Right lobe of liver (tissue), 6 donors: ENCODE measurements at regions not wholly inside any gene's neighbourhood (a gene's known extent, or its start where the extent isn't known, plus 50 kb on each side); places are given as distances from the start of the nearest gene placed in this dataset.

Source experiments
- ATAC-seq, 4 donors: fragments of 200-7000 bp; cut with Tn5 transposase; one replicate each; pipeline ENCODE4 v1.9.1; 2020; ENCODE audit warnings: mild to moderate bottlenecking in 4 of 4, moderate library complexity in 4 of 4
- DNase-seq, 3 donors: peaks; one replicate each; pipeline ENCODE4 v3.0.0-alpha.2; 2020
- H3K27ac ChIP-seq, 3 donors: fragments of 200-600 bp; one replicate each; pipeline ENCODE4 v1.8.0; 2022
- H3K27me3 ChIP-seq, 2 donors: fragments of 200-600 bp; one replicate each; pipeline ENCODE4 v1.8.0; 2022
- H3K36me3 ChIP-seq, 4 donors: fragments of 200-600 bp; sonication (generic) in 1 of 4; one replicate each; pipeline versions ENCODE4 v1.5.1 to v1.8.0; 2017 to 2022; ENCODE audit warnings: control low read depth in 1 of 4
- H3K4me1 ChIP-seq, 4 donors: fragments of 200-600 bp; sonication (generic) in 1 of 4; one replicate each; pipeline versions ENCODE4 v1.5.1 to v1.8.0; 2017 to 2022; ENCODE audit warnings: control low read depth in 1 of 4
- H3K4me3 ChIP-seq, 3 donors: fragments of 200-600 bp; one replicate each; pipeline ENCODE4 v1.8.0; 2022
- H3K9me3 ChIP-seq, 4 donors: fragments of 200-600 bp; sonication (generic) in 1 of 4; one replicate each; pipeline versions ENCODE4 v1.5.1 to v1.8.0; 2017 to 2022; ENCODE audit warnings: control low read depth in 1 of 4
- POLR2A ChIP-seq: fragments of 450-650 bp; IDR thresholded peaks from one replicate; pipeline ENCODE4 v1.6.1; 2017; ENCODE audit warnings: antibody characterized with exemption, mild to moderate bottlenecking
- WGBS: methylation state at CpG from one replicate; pipeline ENCODE4 v1.1.6; 2018; ENCODE audit warnings: low coverage, low lambda C conversion rate; ENCODE audit not compliant: insufficient coverage; ENCODE audit errors: missing lambda C conversion rate; 5-methylcytosine and 5-hydroxymethylcytosine counted together
- intact Hi-C, 2 donors: fragments of 100-400 bp; cut with DNase I; formaldehyde crosslinking; loops; one replicate each; pipeline versions ENCODE4 v1.11.2 to v1.14.1; 2022
- TF ChIP-seq, protein P1 (sequence below), 4 donors: fragments of 200-600 bp in 3 of 4; fragments of 450-650 bp in 1 of 4; IDR thresholded peaks; one replicate each; pipeline versions ENCODE4 v1.5.1 to v1.8.0; 2016 to 2022; ENCODE audit warnings: antibody characterized with exemption in 4 of 4, mild to moderate bottlenecking in 2 of 4
- donor health status: DM: no; HTN: yes; CAD: no.
- donor health status: DM: no; HTN: no; CAD: no.
- donor health status: DM: no; HTN: no; CAD: no.
- donor health status: DM: no; HTN: yes; CAD: no.
- donor health status: DM: no; HTN: yes; CAD: no.

DNA sequence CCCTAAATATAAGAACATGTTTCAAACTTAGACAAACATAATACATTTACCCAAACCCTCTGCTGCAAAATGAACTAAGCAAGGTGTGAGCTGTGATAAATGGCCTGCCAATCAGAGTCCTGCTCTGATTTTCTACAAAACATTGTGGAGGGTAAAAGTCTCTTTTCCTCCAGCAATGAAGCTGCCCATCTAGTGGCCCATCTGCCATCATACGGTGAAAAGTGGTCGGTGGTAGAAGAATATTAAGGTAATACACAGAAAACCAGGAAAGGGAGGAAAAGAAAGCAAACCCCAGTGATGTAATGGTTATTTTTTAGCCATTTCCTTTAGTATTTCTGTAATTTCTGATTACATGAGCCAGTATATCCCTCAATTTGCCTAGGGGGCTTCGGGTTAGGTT, 838.1 kb downstream of the TBL1XR1 start:
- no peaks in the 10 kb centered on the region for H3K27me3 ChIP-seq
- no peak for ATAC-seq

DNA sequence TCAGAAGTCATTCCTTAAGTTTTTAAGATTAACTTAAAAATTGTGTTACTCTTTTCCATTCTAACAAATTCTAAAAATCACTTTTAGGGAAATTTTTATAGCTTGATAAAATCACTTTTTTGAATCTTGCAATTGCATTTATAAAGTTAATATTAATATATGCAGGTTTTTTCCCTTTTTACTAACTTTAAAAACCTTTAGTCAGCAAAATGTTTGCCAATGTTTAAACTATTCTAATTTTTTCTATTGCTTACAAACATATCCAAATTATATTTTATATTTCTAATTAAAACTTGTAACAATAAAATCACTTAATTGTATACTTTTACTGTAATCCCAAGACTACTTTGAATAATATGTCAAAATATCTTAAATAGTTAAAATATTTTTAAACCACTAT, 839.4 kb downstream of the TBL1XR1 start:
- Histone ChIP-seq H3K4me3 (no peak overlapping the region), H3K4me1 (no peaks in the 10 kb centered on the region), H3K27ac (no peak overlapping the region), H3K9me3 (no peaks in the 10 kb centered on the region), H3K36me3 (no peaks in the 10 kb centered on the region), H3K27me3 (no peaks in the 10 kb centered on the region)
- no peak for DNase-seq
- intact Hi-C loops, result no loop called here
- no peak for ATAC-seq
- TF ChIP-seq, protein P1, sequence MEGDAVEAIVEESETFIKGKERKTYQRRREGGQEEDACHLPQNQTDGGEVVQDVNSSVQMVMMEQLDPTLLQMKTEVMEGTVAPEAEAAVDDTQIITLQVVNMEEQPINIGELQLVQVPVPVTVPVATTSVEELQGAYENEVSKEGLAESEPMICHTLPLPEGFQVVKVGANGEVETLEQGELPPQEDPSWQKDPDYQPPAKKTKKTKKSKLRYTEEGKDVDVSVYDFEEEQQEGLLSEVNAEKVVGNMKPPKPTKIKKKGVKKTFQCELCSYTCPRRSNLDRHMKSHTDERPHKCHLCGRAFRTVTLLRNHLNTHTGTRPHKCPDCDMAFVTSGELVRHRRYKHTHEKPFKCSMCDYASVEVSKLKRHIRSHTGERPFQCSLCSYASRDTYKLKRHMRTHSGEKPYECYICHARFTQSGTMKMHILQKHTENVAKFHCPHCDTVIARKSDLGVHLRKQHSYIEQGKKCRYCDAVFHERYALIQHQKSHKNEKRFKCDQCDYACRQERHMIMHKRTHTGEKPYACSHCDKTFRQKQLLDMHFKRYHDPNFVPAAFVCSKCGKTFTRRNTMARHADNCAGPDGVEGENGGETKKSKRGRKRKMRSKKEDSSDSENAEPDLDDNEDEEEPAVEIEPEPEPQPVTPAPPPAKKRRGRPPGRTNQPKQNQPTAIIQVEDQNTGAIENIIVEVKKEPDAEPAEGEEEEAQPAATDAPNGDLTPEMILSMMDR (IDR thresholded peaks at IDR 0.05), result no peak
- no peak for TF ChIP-seq POLR2A

More for the DNA sequence above, 838.1 kb downstream of the TBL1XR1 start:
- no peaks in the 10 kb centered on the region for H3K36me3 ChIP-seq
- TF ChIP-seq POLR2A, result no peak
- TF ChIP-seq, protein P1 (IDR thresholded peaks at IDR 0.05), result no peak
- no peak overlapping the region for H3K27ac ChIP-seq
- no peak overlapping the region for H3K4me3 ChIP-seq
- WGBS, result 57% methylated on average over 3 of the region's 3 CpGs
- no peak for DNase-seq
- no peaks in the 10 kb centered on the region for H3K4me1 ChIP-seq
- no peaks in the 10 kb centered on the region for H3K9me3 ChIP-seq
- intact Hi-C loops, result no loop called here

DNA sequence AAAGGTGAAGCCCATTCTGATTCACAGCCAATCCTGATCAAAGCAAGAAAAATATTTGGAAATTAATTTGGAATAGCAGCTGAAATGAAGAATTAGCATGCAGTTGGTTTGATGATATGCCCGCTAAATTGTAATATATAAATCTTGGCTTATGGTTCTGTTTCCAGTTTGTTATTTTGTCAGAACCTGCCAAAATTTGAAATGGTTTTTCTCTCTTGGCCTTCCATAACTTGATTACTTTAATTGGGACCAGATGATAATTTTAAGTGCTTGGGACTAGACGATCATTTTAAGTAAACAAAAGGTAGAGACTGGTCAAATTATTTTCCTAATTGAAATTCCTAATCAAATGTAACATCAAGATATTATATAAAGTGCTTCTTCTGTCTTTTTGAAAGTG, 842.4 kb downstream of the TBL1XR1 start:
- ATAC-seq, result no peak
- H3K4me3 ChIP-seq, result no peak overlapping the region
- H3K36me3 ChIP-seq, result no peaks in the 10 kb centered on the region
- H3K27ac ChIP-seq, result no peak overlapping the region
- 55% methylated on average over 2 of the region's 2 CpGs for WGBS
- intact Hi-C loops, result no loop called here
- TF ChIP-seq, protein P1 (IDR thresholded peaks at IDR 0.05), result no peak
- TF ChIP-seq POLR2A, result no peak
- no peaks in the 10 kb centered on the region for H3K9me3 ChIP-seq
- H3K27me3 ChIP-seq, result no peaks in the 10 kb centered on the region
- DNase-seq, result no peak
- no peaks in the 10 kb centered on the region for H3K4me1 ChIP-seq

DNA sequence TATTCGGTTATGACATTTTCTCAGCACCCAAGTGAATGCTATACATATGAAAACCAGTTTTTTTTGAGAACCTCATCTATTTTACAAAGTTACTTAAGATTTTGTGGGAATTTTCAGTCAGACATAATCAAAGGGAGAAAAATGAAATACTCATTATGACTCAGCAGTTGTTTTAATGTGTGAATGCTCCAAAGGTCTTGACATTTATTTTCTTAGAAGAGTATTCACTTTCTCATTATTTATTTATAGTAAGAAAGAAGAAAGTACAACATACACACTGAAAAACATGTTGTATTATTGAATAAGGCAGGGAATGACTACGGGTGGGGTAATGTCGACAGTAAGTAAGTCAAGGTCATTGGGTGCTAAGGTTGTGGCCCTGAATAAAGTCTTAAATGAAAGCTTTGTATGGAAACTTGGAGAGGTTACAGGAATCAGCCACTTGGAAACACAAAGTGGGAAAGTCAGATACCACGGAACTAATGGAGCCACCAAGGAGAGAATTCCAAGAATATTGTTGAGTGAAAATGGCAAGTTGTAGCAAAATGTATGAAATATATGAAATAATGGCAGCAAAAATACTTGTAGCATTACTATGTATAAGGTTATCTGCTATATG, 844.5 kb downstream of the TBL1XR1 start:
- Histone ChIP-seq H3K27ac (no peak overlapping the region), H3K4me3 (no peak overlapping the region), H3K9me3 (no peaks in the 10 kb centered on the region), H3K4me1 (no peaks in the 10 kb centered on the region), H3K36me3 (no peaks in the 10 kb centered on the region), H3K27me3 (no peaks in the 10 kb centered on the region)
- no peak for ATAC-seq
- intact Hi-C loops, result no loop called here
- DNase-seq, result no peak
- 46% methylated on average over 4 of the region's 4 CpGs for WGBS
- TF ChIP-seq POLR2A, result no peak
- TF ChIP-seq, protein P1 (IDR thresholded peaks at IDR 0.05), result no peak

DNA sequence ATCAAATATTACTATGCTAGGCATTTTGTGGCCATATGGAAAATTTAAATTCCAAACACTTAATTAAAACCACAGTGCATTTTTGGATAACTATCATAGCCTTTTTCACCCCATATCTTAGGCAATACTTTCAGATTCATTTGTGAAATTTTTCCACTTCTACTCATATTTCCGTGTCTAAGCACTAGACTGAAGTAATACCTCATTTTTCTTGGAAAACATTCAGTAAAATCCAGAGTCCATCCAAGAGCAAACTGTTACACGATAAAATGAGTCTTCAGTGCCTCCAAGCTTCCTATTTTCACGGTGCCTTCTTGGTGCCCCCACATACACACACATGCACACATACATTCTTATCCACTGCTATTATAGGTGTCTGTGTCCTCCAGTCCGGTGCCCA, 845.9 kb downstream of the TBL1XR1 start:
- Histone ChIP-seq H3K4me3 (no peak overlapping the region), H3K27ac (no peak overlapping the region), H3K9me3 (no peaks in the 10 kb centered on the region), H3K27me3 (no peaks in the 10 kb centered on the region), H3K36me3 (no peaks in the 10 kb centered on the region), H3K4me1 (no peaks in the 10 kb centered on the region)
- 55% methylated on average over 4 of the region's 4 CpGs for WGBS
- ATAC-seq (no peak), DNase-seq (no peak)
- intact Hi-C loops, result no loop called here
- no peak for TF ChIP-seq POLR2A
- TF ChIP-seq, protein P1 (IDR thresholded peaks at IDR 0.05), result no peak
